Stomach (tissue), 8 donors: ENCODE measurements at regions not wholly inside any gene's neighbourhood (a gene's known extent, or its start where the extent isn't known, plus 50 kb on each side); places are given as distances from the start of the nearest gene placed in this dataset.

Experiments
- DNase-seq, 2 donors: peaks; one replicate each; pipeline versions ENCODE4 v3.0.0 to v3.0.0-alpha.2; 2013 to 2019
- H3K27ac ChIP-seq, 5 donors: fragments of 200-600 bp in 4 of 5; sonication (generic) in 4 of 5; one replicate each; pipeline ENCODE4 v1.5.1; 2013 to 2019; ENCODE audit warnings: mild to moderate bottlenecking in 1 of 5, moderate library complexity in 1 of 5
- H3K27me3 ChIP-seq, 3 donors: fragments of 200-600 bp; sonication (generic); one replicate each; pipeline ENCODE4 v1.5.1; 2017 to 2019; ENCODE audit warnings: mixed run types in 1 of 3
- H3K36me3 ChIP-seq, 4 donors: fragments of 200-600 bp; sonication (generic); 1 replicate in 3 of 4; 2 replicates in 1 of 4; pipeline ENCODE4 v1.5.1; 2016 to 2019
- H3K4me1 ChIP-seq, 4 donors: fragments of 200-600 bp; sonication (generic); one replicate each; pipeline ENCODE4 v1.5.1; 2016 to 2019
- H3K4me3 ChIP-seq, 4 donors: fragments of 200-600 bp; sonication (generic) in 3 of 4; one replicate each; pipeline ENCODE4 v1.5.1; 2016 to 2019; ENCODE audit warnings: mild to moderate bottlenecking in 1 of 4
- H3K9me3 ChIP-seq, 4 donors: fragments of 200-600 bp; sonication (generic); one replicate each; pipeline ENCODE4 v1.5.1; 2016 to 2019
- CTCF ChIP-seq, 7 experiments: fragments of 450-650 bp in 4 of 7; fragments of 200-600 bp in 3 of 7; sonication (generic) in 3 of 7; IDR thresholded peaks; one replicate each; pipeline ENCODE4 v1.5.1; 2016 to 2019; ENCODE audit warnings: antibody characterized with exemption in 7 of 7, control low read depth in 2 of 7, mild to moderate bottlenecking in 1 of 7
- EP300 ChIP-seq: sonication (generic); formaldehyde crosslinking; IDR thresholded peaks from one replicate; pipeline ENCODE4 v1.6.1; 2017; ENCODE audit warnings: antibody characterized with exemption
- POLR2A ChIP-seq, 4 donors: fragments of 450-650 bp; IDR thresholded peaks; one replicate each; pipeline ENCODE4 v1.6.1; 2016; ENCODE audit warnings: antibody characterized with exemption in 4 of 4, control low read depth in 2 of 4, mild to moderate bottlenecking in 1 of 4, moderate library complexity in 1 of 4
- POLR2AphosphoS5 ChIP-seq, 3 donors: sonication (generic); formaldehyde crosslinking; IDR thresholded peaks; one replicate each; pipeline ENCODE4 v1.6.1; 2016; ENCODE audit warnings: antibody characterized with exemption in 3 of 3
- WGBS, 5 donors: extraction: QIAGEN DNeasy Blood & Tissue Kit in 3 of 5; methylation state at CpG; one replicate each; pipeline versions ENCODE4 v1.1.5 to v1.1.7; 2013 to 2018; 5-methylcytosine and 5-hydroxymethylcytosine counted together
- intact Hi-C: fragments of 100-400 bp; cut with DNase I; formaldehyde crosslinking; loops from one replicate; pipeline ENCODE4 v1.15.1; 2023; ENCODE audit warnings: low total_unique reads
- donor health status: healthy with polysubstance abuse.
- donor health status: Bipolar disorder and iron deficiency.
- donor health status: healthy.

DNA sequence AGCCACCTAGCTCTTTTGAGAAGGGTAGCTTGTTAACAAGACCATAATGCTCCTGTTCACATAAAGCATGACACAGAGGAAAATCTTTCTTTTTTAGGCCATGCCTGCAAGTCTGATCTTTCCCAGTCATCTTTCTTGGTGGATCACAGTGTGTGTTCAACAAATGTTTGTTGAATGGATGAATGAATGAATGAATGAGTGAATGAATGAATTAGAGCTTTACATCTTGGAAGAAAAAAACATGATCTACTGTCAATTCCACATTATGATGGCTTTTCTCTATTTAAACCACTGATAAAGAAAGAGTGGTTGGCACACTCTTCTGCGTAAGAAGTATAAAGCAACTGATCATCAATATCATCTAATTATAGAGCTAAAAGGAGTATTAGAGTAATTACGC lies 148.7 kb downstream of the CCDC71L start:
- TF ChIP-seq EP300 (no peak), POLR2A (IDR thresholded peaks at IDR 0.05) (no peak), POLR2AphosphoS5 (IDR thresholded peaks at IDR 0.05) (no peak), CTCF (IDR thresholded peaks at IDR 0.05) (no peak)
- DNase-seq = no peak
- H3K4me3 ChIP-seq = no peak overlapping the region
- H3K9me3 ChIP-seq = no peaks in the 10 kb centered on the region
- no peaks in the 10 kb centered on the region for H3K36me3 ChIP-seq
- no peaks in the 10 kb centered on the region for H3K4me1 ChIP-seq
- 95 to 100% (median 97%) methylated on average over 2 of the region's 2 CpGs for WGBS, 5 donors
- intact Hi-C loops = no loop called here
- H3K27ac ChIP-seq = no peak overlapping the region
- no peaks in the 10 kb centered on the region for H3K27me3 ChIP-seq

GRCh38 chr7:106504645-106505044 lies 156.3 kb downstream of the CCDC71L start:
- no peaks in the 10 kb centered on the region for H3K9me3 ChIP-seq
- intact Hi-C loops = no loop called here
- 50 to 59% (median 56%) methylated on average over 1 of the region's 1 CpG for WGBS, 5 donors
- DNase-seq = no peak
- no peak overlapping the region for H3K4me3 ChIP-seq
- no peak overlapping the region for H3K27ac ChIP-seq
- no peaks in the 10 kb centered on the region for H3K36me3 ChIP-seq
- H3K4me1 ChIP-seq = no peaks in the 10 kb centered on the region
- no peaks in the 10 kb centered on the region for H3K27me3 ChIP-seq
- TF ChIP-seq POLR2AphosphoS5 (IDR thresholded peaks at IDR 0.05) (no peak), CTCF (IDR thresholded peaks at IDR 0.05) (no peak), EP300 (no peak), POLR2A (IDR thresholded peaks at IDR 0.05) (no peak)

- 77 to 88% (median 85%) methylated on average over 3 of the region's 3 CpGs for WGBS, 5 donors
- Histone ChIP-seq H3K36me3 (no peaks in the 10 kb centered on the region), H3K4me1 (no peaks in the 10 kb centered on the region), H3K9me3 (no peaks in the 10 kb centered on the region), H3K27ac (no peak overlapping the region), H3K27me3 (no peaks in the 10 kb centered on the region), H3K4me3 (no peak overlapping the region)
- intact Hi-C loops = no loop called here
- DNase-seq = no peak
- TF ChIP-seq POLR2AphosphoS5 (IDR thresholded peaks at IDR 0.05) = no peak
- no peak for TF ChIP-seq POLR2A (IDR thresholded peaks at IDR 0.05)
- no peak for TF ChIP-seq CTCF (IDR thresholded peaks at IDR 0.05)
- no peak for TF ChIP-seq EP300
Observed at GRCh38 chr7:106504207-106504606, 156.8 kb downstream of the CCDC71L start.

DNA sequence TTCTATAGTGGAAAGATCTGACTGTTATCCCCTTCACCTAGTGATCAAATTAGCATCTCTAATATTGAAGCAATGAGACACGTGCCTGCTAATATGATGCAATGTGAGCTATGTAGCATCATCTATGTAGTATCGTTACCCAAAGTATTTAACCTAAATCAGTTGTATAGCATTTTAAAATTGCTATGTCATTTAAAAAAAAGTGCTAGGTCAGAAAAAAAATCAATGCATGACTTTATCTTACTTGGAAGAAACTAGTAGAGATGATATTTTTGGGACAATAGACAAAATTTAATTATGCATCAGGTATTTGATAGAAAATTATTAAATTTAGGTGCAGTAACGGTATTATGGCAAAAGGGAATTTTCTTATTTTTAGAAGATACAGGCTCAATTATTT lies 157.3 kb downstream of the CCDC71L start:
- Histone ChIP-seq H3K36me3 (no peaks in the 10 kb centered on the region), H3K9me3 (no peaks in the 10 kb centered on the region), H3K4me1 (no peaks in the 10 kb centered on the region), H3K27ac (no peak overlapping the region), H3K4me3 (no peak overlapping the region), H3K27me3 (no peaks in the 10 kb centered on the region)
- no peak for DNase-seq
- WGBS, 5 donors = 91 to 93% (median 91%) methylated on average over 3 of the region's 3 CpGs
- intact Hi-C loops = no loop called here
- TF ChIP-seq EP300 = no peak
- TF ChIP-seq POLR2AphosphoS5 (IDR thresholded peaks at IDR 0.05) = no peak
- no peak for TF ChIP-seq POLR2A (IDR thresholded peaks at IDR 0.05)
- no peak for TF ChIP-seq CTCF (IDR thresholded peaks at IDR 0.05)
